ENCODE measurements at regions not wholly inside any gene's neighbourhood (a gene's known extent, or its start where the extent isn't known, plus 50 kb on each side); places are given as distances from the start of the nearest gene placed in this dataset.

DNA sequence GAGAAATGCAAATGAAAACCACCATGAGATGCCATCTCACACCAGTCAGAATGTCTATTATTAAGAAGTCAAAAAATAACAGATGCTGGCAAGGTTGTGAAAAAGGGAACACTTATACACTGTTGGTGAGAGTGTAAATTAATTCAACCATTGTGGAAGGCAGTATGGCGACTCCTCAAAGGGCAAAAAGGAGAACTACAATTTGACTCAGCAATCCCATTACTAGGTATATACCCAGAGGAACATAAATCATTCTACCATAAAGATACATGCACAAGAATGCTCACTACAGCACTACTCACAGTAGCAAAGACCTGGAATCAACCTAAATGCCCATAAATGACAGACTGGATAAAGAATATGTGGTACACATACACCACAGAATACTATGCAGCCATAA lies 161.1 kb upstream of the PDGFD start:
- no peak for DNase-seq

DNA sequence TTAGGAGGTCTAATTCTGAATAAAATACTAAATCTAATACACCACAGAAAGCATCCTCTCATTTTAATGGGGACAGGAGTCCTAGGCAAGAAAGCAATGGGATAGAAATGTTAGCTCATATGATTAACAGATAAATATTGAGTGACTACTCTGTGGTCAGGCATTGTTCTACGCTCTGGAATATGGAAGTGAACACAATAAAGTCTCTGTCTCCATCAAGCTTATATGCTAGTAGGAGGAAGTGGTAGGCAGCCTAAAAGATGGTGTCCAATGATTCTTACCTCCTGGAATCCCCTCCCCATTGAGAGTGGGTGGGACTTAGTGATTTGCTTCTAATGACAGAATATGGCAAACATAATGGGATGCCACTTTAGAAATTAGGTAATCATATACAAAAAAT lies 160.3 kb upstream of the PDGFD start:
- DNase-seq: no peak

- DNase-seq: no peak
Measured at GRCh38 chr11:104323841-104324240, 159.9 kb upstream of the PDGFD start.

DNA sequence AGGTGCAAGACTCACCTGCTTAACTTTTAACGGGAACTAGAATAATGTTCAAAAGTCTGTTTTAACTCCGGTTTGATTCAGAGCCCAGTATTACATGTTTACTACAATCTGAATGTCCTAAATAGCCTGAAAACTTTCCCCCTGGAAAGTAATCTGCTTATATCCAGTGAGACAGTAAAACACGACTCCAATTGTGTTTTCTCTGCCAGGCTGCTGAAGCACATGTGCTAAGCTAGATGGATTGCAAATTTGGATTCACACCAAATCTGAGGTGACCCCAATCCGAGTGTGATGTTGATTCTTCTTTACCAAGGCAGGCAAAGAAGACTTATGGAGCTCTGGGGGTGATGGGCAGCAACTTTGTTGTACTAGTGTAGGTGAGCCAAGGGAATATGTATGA lies 158.7 kb upstream of the PDGFD start:
- DNase-seq: no peak

GRCh38 chr11:104320956-104321355 lies 157.0 kb upstream of the PDGFD start:
- DNase-seq: no peak

DNA sequence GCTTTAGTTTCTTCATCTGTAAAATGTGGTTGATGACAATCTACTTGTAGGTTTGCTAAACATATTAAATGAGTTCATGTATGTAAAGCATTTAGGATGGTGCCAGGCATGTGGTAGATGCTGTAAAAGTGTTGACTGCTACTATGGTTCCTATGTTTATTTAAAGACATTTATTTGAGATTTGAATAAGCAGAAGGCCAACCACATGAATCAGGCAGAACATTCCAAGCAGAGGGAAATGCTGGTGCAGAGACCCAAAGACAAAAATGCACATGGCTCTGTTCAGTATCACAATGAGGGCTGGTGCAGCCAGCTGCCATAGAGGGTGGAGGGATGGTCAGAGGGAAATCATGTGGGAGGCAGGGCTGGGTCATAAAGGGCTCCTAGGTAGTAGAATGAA lies 156.2 kb upstream of the PDGFD start:
- DNase-seq: no peak

DNA sequence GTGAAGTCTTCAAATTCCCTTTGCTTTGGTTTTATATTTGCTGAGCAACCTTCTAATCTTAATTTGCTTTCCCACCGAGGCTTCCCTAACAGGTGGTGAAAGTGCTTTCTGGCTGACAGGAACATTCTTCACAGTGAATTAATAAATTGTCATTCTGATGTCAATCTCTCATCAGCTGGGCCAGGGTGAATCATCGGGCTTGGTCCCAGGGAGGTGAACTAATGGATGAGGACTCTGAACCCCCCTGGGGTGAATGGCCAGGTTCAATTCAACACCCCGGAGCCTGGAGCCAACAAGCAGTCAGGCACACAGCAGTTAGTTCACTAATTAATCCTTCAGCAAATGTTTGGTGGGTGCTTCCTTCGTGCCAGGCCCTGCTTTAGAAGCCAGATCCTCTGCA lies 155.4 kb upstream of the PDGFD start:
- DNase-seq: no peak

GRCh38 chr11:104306862-104307474 lies 143.0 kb upstream of the PDGFD start:
- no peak for DNase-seq

- DNase-seq: no peak
Measured at GRCh38 chr11:104301776-104302175, 137.8 kb upstream of the PDGFD start.

- no peak for DNase-seq
Measured at GRCh38 chr11:104291646-104292045, 127.7 kb upstream of the PDGFD start.

- DNase-seq: no peak
Measured at GRCh38 chr11:104286129-104286528, 122.2 kb upstream of the PDGFD start.

- no peak for DNase-seq
Measured at GRCh38 chr11:104279587-104279986, 115.6 kb upstream of the PDGFD start.

DNA sequence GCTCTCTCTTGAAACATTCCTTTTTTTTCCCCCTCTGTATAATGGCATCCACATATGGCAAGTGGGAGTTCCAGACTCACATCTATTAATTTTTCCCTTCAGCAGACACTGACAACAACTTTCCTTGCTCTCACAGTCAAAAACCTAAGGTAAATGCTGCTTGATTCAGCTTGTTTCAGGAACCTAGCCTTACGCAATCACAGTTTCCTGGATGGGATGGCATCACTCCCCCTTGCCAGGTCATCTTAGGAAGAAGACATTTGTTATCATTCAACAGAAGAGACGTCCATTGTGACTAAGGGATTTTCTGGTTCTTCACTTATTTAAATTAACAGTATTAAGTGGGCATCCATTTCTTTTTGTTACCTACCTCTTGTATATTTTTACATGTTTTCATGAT lies 112.0 kb upstream of the PDGFD start:
- no peak for DNase-seq

- no peak for DNase-seq
Measured at GRCh38 chr11:104260456-104260855, 96.5 kb upstream of the PDGFD start.

- no peak for DNase-seq
Measured at GRCh38 chr11:104259121-104259610, 95.2 kb upstream of the PDGFD start.

DNA sequence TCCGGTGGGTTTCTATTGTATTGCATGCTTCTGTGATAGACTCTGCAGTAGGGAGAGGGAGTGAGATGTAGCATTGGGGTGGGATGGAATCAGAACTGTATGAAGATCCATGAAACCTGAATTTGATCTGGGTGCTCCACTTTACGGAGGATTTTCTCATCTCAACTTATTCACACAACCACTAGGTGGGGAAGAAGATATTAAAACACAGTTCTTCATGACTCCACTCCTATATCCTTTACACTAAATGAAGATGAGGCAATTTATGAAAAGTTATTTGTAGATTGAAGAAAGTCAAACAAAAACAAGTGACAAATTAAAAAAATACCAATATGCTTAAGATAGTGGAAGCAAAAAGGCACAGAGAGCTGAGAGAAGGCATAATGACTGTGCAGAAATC lies 92.6 kb upstream of the PDGFD start:
- DNase-seq: no peak

DNA sequence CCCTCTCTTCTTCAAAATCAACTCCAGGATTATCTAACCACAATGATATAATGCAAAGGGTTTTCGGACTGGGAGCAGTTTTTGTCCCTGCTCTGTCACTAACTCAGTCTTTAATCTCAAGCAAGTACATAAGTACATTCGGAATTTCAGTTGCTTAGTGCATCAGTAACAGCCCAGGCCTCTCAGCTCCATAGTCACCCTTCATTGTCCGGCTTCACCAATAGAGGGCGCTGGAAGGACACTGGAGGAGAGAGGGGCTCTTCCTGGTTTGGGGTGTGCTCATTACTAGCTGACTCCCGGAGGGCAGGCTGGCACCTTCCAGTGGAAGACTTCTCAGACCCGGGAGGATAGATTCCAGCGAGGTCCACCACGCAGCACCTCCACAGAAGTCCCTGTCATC lies 90.4 kb upstream of the PDGFD start:
- DNase-seq: no peak

DNA sequence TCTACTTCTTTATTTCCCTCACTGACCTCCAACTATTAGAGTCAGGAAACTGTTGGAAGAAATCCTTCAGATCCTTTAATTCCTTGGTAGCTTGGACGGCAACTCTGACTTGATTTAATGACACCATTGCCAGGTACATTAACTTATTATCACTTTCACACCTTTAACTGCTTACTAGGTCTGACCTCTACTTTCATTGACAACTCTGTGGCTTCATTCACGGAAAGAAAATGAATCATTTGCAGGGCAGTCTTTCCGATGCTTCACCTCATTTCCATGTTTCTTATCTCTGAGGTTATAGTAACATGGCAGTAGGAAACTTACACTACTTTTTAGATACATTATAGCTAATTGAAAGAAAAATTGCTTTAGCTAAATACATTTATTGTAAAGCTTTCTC lies 82.6 kb upstream of the PDGFD start:
- DNase-seq: no peak

- DNase-seq: no peak
Measured at GRCh38 chr11:104238916-104239315, 75.0 kb upstream of the PDGFD start.

GRCh38 chr11:104225047-104225446 lies 61.1 kb upstream of the PDGFD start:
- DNase-seq: no peak

DNA sequence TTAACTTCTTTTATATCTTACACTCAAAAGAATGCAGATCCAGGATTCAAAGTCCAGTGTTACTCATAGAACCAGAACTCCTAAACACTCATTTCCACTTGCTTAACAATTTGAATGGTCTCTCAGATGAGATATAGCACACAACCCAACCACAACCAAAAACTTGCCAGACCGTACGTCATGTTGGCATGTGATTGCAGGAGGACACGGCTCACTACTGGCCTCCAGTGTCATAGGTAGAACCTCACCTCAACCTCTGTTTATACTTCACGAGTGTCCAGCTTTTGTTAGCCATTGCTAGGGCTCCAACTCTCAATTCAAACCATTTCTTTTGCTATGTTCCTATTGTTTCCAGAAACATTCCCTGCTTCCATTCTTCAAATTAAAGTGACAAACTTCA lies 58.5 kb upstream of the PDGFD start:
- no peak for DNase-seq

DNA sequence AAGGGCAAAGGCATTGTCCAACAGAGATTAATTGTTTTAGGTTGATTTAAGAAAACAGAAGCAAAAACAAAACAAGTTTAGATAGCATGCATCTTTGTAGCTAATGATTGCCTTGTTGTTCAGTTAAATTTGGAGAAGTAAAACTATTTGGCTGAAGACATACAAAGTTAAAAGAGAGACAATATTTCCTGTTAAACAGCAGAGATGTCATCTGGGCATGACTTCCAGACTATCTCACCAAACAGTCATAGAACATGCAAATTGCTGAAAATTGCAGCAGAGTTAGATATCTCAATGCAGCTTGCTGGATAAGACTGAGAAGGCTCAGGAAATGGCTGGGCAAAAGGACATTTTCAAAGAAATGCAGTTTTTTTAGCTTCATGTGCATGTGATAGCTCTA lies 57.5 kb upstream of the PDGFD start:
- no peak for DNase-seq

- no peak for DNase-seq
Measured at GRCh38 chr11:104219096-104219495, 55.1 kb upstream of the PDGFD start.

DNA sequence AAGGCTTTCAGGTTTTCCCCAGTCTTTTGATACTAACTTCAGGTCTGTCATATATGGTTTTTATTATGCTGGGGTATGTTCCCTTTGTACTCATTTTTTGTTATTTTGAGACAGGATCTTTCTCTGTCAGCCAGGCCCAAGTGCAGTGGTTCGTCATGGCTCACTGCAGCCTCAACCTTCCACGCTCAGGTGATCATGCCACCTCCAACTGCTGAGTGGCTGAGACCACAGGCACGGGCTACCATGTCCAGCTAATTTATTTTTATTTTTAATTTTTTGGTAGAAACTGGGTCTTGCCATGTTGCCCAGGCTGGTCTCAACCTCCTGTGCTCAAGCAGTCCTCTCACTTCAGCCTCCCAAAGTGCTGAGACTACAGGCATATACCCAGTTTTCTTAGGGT lies 50.6 kb upstream of the PDGFD start:
- no peak for DNase-seq

Measured in COR-L47 (cell line).